ENCODE measurements at regions not wholly inside any gene's neighbourhood (a gene's known extent, or its start where the extent isn't known, plus 50 kb on each side); places are given as distances from the start of the nearest gene placed in this dataset.

DNA sequence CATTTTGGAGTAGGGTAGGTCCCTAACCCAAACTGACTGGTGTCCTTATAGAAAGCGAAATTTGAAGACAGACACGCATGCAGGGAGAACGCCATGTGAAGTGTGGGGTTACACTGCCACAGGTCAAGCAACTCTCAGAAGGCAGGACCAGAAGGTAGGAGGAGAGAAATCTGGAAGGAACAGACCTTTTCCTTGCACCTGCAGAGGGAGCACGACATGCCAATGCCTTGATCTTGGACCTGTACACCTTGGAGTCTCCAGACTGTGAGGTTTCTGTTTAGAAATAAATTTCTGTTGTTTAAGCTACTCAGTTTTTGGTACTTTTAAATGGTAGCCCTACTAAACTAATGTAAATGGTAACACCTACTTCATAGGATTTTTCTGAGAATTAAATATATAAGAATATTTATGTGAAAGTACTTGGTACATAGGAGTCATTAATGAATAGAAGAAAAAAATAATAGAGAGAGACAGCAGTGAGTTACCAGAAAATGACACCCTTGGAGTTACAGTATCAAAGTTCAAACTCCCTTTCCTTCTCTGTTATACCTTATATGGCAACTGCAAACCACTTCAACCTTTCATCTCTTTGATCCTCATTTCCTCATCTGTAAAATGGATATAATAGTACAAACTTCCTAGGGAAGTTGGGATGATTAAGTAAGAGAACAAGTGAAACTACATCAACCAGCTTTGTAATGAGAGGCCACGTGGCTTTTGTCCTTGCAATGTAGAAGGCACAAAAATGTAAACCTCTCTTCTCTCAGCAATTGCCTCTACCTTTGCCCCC, 184.9 kb upstream of the PARD3B start (continued):
- TF ChIP-seq ZNF878 (CRISPR knock-in tag; IDR thresholded peaks at IDR 0.05), result 0 out of 2 replicates have a peak, but pooled peaks have one; percentile 20
- peak; percentile 31; the same call in 1 of the 2 replicates for TF ChIP-seq MED1 (CRISPR knock-in tag; IDR thresholded peaks at IDR 0.05)
- TF ChIP-seq SETDB1 (CRISPR knock-in tag; IDR thresholded peaks at IDR 0.05; ENCODE audit: borderline replicate concordance), result no peak
- TF ChIP-seq ZNF629 (CRISPR knock-in tag; conservative IDR thresholded peaks at IDR 0.05), result peak; percentile 89
- TF ChIP-seq HNF4A (CRISPR knock-in tag; IDR thresholded peaks at IDR 0.05), result peak; percentile 56
- no peak for TF ChIP-seq ZNF704 (CRISPR knock-in tag; IDR thresholded peaks at IDR 0.05; ENCODE audit: borderline replicate concordance)
- no peak for TF ChIP-seq AFF4 (CRISPR knock-in tag; IDR thresholded peaks at IDR 0.05)

- H2AFZ ChIP-seq (ENCODE audit: low read length), result no peak overlapping the region
- POLR2A ChIA-PET, result no interaction called here
- no peaks in the 10 kb centered on the region for H3K36me3 ChIP-seq (replicated peaks in 1 of 2; ENCODE audit: control insufficient read depth in 1 of 2, insufficient read depth in 2 of 2, low read length in 2 of 2)
- H3K79me2 ChIP-seq (ENCODE audit: insufficient read depth, low read length), result no peaks in the 10 kb centered on the region
- FAIRE-seq (no peak), DNase-seq (ENCODE audit: low spot score) (no peak), ATAC-seq (no peak)
- no peaks in the 10 kb centered on the region for H4K20me1 ChIP-seq (ENCODE audit: insufficient read depth, low read length)
- BruUV-seq (replicated peaks), result no TSS peak
- H3K9me3 ChIP-seq (ENCODE audit: low read length), result no peaks in the 10 kb centered on the region
- 33% methylated on average over 2 of the region's 2 CpGs for WGBS (ENCODE audit: low lambda C conversion rate)
- H3K27ac ChIP-seq (ENCODE audit: extremely low read length, insufficient read depth, low read length), result no peak overlapping the region
- intact Hi-C loops (cut with micrococcal nuclease; ENCODE audit: unreplicated experiment) (no loop called here), in situ Hi-C loops (cut with HindIII; ENCODE audit: extremely low pct_ligation_motif_present, low pct_unique_long_range_greater_than_20kb) (no loop called here)
- no peak overlapping the region for H3K9ac ChIP-seq (ENCODE audit: insufficient read depth, low read depth, low read length)
- H3K27me3 ChIP-seq (ENCODE audit: control insufficient read depth in 1 of 2, insufficient read depth in 2 of 2, low read length in 2 of 2), result no peaks in the 10 kb centered on the region
- H3K4me2 ChIP-seq (ENCODE audit: low read depth, low read length), result no peak overlapping the region
- no peaks in the 10 kb centered on the region for H3K4me1 ChIP-seq (ENCODE audit: insufficient read depth, low read length)
- CTCF ChIA-PET (ENCODE audit: low intra/inter-chr PET ratio, low total read pairs), result no interaction called here
- H3K4me3 ChIP-seq (replicated peaks in 1 of 3; ENCODE audit: insufficient read depth in 1 of 3, low read depth in 2 of 3, low read length in 3 of 3), result no peak overlapping the region
- TF ChIP-seq ZNF383 (CRISPR knock-in tag; IDR thresholded peaks at IDR 0.05; ENCODE audit: borderline replicate concordance), result no peak
- no peak for TF ChIP-seq NPAS2 (CRISPR knock-in tag; IDR thresholded peaks at IDR 0.05; ENCODE audit: borderline replicate concordance)
- no peak for TF ChIP-seq ZNF256 (CRISPR knock-in tag; conservative IDR thresholded peaks at IDR 0.05)
- no peak for TF ChIP-seq ZNF720 (CRISPR knock-in tag; IDR thresholded peaks at IDR 0.05)
- no peak for TF ChIP-seq SP4 (CRISPR knock-in tag; IDR thresholded peaks at IDR 0.05)
- TF ChIP-seq, protein P1, sequence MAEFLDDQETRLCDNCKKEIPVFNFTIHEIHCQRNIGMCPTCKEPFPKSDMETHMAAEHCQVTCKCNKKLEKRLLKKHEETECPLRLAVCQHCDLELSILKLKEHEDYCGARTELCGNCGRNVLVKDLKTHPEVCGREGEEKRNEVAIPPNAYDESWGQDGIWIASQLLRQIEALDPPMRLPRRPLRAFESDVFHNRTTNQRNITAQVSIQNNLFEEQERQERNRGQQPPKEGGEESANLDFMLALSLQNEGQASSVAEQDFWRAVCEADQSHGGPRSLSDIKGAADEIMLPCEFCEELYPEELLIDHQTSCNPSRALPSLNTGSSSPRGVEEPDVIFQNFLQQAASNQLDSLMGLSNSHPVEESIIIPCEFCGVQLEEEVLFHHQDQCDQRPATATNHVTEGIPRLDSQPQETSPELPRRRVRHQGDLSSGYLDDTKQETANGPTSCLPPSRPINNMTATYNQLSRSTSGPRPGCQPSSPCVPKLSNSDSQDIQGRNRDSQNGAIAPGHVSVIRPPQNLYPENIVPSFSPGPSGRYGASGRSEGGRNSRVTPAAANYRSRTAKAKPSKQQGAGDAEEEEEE (CRISPR knock-in tag; IDR thresholded peaks at IDR 0.05; ENCODE audit: borderline replicate concordance), result no peak
- TF ChIP-seq ZNF703 (CRISPR knock-in tag; IDR thresholded peaks at IDR 0.05; ENCODE audit: borderline replicate concordance), result no peak
- TF ChIP-seq ZBTB3 (CRISPR knock-in tag; IDR thresholded peaks at IDR 0.05; ENCODE audit: borderline replicate concordance, low read depth), result no peak
- TF ChIP-seq PRPF4 (IDR thresholded peaks at IDR 0.05; ENCODE audit: low read depth, low read length, poor library complexity, severe bottlenecking), result no peak
- no peak for TF ChIP-seq SMYD3 (CRISPR knock-in tag; IDR thresholded peaks at IDR 0.05)
Observed at GRCh38 chr2:204361738-204362137, 183.5 kb upstream of the PARD3B start.
